ENCODE measurements at regions not wholly inside any gene's neighbourhood (a gene's known extent, or its start where the extent isn't known, plus 50 kb on each side); places are given as distances from the start of the nearest gene placed in this dataset.

DNA sequence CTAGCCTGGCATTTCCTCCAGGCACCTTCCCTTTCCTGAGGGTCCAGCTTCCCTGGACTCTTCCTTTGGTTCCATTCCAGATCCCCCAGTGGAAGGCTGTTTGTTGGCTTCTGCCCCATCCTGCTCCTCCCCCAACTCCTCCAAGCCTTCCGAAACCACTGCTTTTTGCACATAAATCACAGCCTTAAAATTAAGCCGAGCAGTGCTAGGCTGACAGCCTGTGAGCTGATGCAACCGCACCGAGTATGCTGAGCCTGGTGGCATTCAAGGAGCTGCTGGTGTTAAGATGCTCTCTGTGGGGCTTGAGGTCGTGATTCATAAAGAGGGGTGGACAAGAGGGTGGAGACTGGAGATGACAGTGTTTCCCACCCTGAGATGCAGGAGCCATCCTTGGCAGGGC is 266.6 kb upstream of the C1orf174 start:
- no peak for TF ChIP-seq POLR2A (IDR thresholded peaks at IDR 0.05)
- TF ChIP-seq, protein P1, sequence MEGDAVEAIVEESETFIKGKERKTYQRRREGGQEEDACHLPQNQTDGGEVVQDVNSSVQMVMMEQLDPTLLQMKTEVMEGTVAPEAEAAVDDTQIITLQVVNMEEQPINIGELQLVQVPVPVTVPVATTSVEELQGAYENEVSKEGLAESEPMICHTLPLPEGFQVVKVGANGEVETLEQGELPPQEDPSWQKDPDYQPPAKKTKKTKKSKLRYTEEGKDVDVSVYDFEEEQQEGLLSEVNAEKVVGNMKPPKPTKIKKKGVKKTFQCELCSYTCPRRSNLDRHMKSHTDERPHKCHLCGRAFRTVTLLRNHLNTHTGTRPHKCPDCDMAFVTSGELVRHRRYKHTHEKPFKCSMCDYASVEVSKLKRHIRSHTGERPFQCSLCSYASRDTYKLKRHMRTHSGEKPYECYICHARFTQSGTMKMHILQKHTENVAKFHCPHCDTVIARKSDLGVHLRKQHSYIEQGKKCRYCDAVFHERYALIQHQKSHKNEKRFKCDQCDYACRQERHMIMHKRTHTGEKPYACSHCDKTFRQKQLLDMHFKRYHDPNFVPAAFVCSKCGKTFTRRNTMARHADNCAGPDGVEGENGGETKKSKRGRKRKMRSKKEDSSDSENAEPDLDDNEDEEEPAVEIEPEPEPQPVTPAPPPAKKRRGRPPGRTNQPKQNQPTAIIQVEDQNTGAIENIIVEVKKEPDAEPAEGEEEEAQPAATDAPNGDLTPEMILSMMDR (IDR thresholded peaks at IDR 0.05): no peak
